IMR-90 (cell line): ENCODE measurements at regions not wholly inside any gene's neighbourhood (a gene's known extent, or its start where the extent isn't known, plus 50 kb on each side); places are given as distances from the start of the nearest gene placed in this dataset.
"Not testable (repeated sequence)": the region's sequence is repeated elsewhere in the genome, so short reads cannot be mapped to it uniquely, and the experiment has no call there.

ENCODE experiments used
- ATAC-seq: fragments of 200-7000 bp; cut with Tn5 transposase; 2 replicates; pipeline ENCODE4 v1.9.1; 2020; ENCODE audit warnings: low read depth, mild to moderate bottlenecking, moderate library complexity
- BruUV-seq: library from RNA; stranded (reverse); fragments of 400-500 nt; replicated peaks from 2 replicates; lab custom pipeline; 2021; lab: Mats Ljungman, UMichigan
- CTCF ChIA-PET: fragments of 300-600 bp; formaldehyde crosslinking; extraction: SDS; loops from one replicate; lab custom pipeline; 2021; ENCODE audit warnings: antibody characterized with exemption; lab: Yijun Ruan, JAX
- POLR2A ChIA-PET: fragments of 300-600 bp; sonication (Branson Sonifier 250); formaldehyde crosslinking; loops from one replicate; lab custom pipeline; 2022; ENCODE audit warnings: antibody characterized with exemption; ENCODE audit not compliant: unreplicated experiment; lab: Charles Lee
- DNase-seq: peaks from one replicate; pipeline ENCODE4 v3.0.0; 2013
- H2AFZ ChIP-seq: replicated peaks from 2 replicates; pipeline ENCODE3; 2013; ENCODE audit warnings: low read length, mild to moderate bottlenecking; ENCODE audit not compliant: poor library complexity
- H2AK5ac ChIP-seq: 2 replicates; pipeline ENCODE4 v1.6.1; 2013; ENCODE audit warnings: low read depth, low read length, inconsistent platforms
- H2AK9ac ChIP-seq: replicated peaks from 2 replicates; pipeline ENCODE3; 2013; ENCODE audit warnings: mild to moderate bottlenecking, low read depth, low read length, moderate library complexity; ENCODE audit not compliant: poor library complexity
- H2BK120ac ChIP-seq: 2 replicates; pipeline ENCODE4 v1.6.1; 2013; ENCODE audit warnings: low read depth, low read length, inconsistent platforms
- H2BK15ac ChIP-seq: 3 replicates; pipeline ENCODE4 v1.6.1; 2013; ENCODE audit warnings: low read depth, low read length, inconsistent platforms
- H2BK20ac ChIP-seq: 2 replicates; pipeline ENCODE4 v1.6.1; 2013; ENCODE audit warnings: low read depth, mild to moderate bottlenecking, inconsistent platforms, low read length, moderate library complexity
- H2BK5ac ChIP-seq: 2 replicates; pipeline ENCODE4 v1.6.1; 2013; ENCODE audit warnings: mild to moderate bottlenecking, low read depth, low read length, inconsistent platforms; ENCODE audit not compliant: poor library complexity, severe bottlenecking
- H3K14ac ChIP-seq: replicated peaks from 2 replicates; pipeline ENCODE4 v1.6.1; 2013; ENCODE audit warnings: low read depth, low read length, inconsistent platforms
- H3K18ac ChIP-seq: 2 replicates; pipeline ENCODE4 v1.6.1; 2013; ENCODE audit warnings: low read depth, low read length, control low read depth
- H3K23ac ChIP-seq: 2 replicates; pipeline ENCODE4 v1.6.1; 2013; ENCODE audit warnings: low read depth, low read length, inconsistent platforms
- H3K27ac ChIP-seq: 2 replicates; pipeline ENCODE4 v1.5.1; 2013; ENCODE audit warnings: mild to moderate bottlenecking, control low read depth, low read length; ENCODE audit not compliant: insufficient read depth
- H3K27me3 ChIP-seq: 2 replicates; pipeline ENCODE4 v1.6.1; 2013; ENCODE audit warnings: low read length; ENCODE audit not compliant: control insufficient read depth, insufficient read depth
- H3K36me3 ChIP-seq: 2 replicates; pipeline ENCODE4 v1.6.1; 2013; ENCODE audit warnings: low read length, mixed read lengths; ENCODE audit not compliant: control insufficient read depth, insufficient read depth
- H3K4ac ChIP-seq: 2 replicates; pipeline ENCODE4 v1.6.1; 2013; ENCODE audit warnings: low read depth, low read length, inconsistent platforms
- H3K4me1 ChIP-seq: 2 replicates; pipeline ENCODE4 v1.6.1; 2013; ENCODE audit warnings: low read length, mixed read lengths; ENCODE audit not compliant: control insufficient read depth, insufficient read depth
- H3K4me2 ChIP-seq: 2 replicates; pipeline ENCODE4 v1.6.1; 2013; ENCODE audit warnings: low read depth, mild to moderate bottlenecking, control low read depth, low read length, moderate library complexity
- H3K4me3 ChIP-seq: 2 replicates; pipeline ENCODE4 v1.5.1; 2013; ENCODE audit warnings: low read depth, mild to moderate bottlenecking, control low read depth, low read length, moderate library complexity; ENCODE audit not compliant: insufficient read depth
- H3K56ac ChIP-seq: 2 replicates; pipeline ENCODE4 v1.6.1; 2013; ENCODE audit warnings: low read length, inconsistent platforms; ENCODE audit not compliant: insufficient read depth; ENCODE audit errors: extremely low read depth
- H3K79me1 ChIP-seq, 2 experiments: 2 replicates each; pipeline ENCODE4 v1.6.1; 2013; ENCODE audit warnings: low read length in 2 of 2, inconsistent platforms in 1 of 2, low read depth in 1 of 2
- H3K9ac ChIP-seq: 2 replicates; pipeline ENCODE4 v1.6.1; 2013; ENCODE audit warnings: low read depth, low read length, control low read depth
- H3K9me1 ChIP-seq: 2 replicates; pipeline ENCODE4 v1.6.1; 2013; ENCODE audit warnings: low read length, inconsistent platforms; ENCODE audit not compliant: insufficient read depth
- H3K9me3 ChIP-seq: 2 replicates; pipeline ENCODE4 v1.6.1; 2013; ENCODE audit warnings: low read length; ENCODE audit not compliant: control insufficient read depth, insufficient read depth
- H4K20me1 ChIP-seq: 2 replicates; pipeline ENCODE4 v1.6.1; 2013; ENCODE audit warnings: low read length, inconsistent platforms; ENCODE audit not compliant: insufficient read depth
- H4K5ac ChIP-seq: 2 replicates; pipeline ENCODE4 v1.6.1; 2013; ENCODE audit warnings: mild to moderate bottlenecking, low read depth, low read length, control low read depth
- H4K8ac ChIP-seq, 2 experiments: 2 replicates each; pipeline ENCODE4 v1.6.1; 2013; ENCODE audit warnings: low read depth in 2 of 2, low read length in 2 of 2, control low read depth in 1 of 2, inconsistent platforms in 1 of 2
- H4K91ac ChIP-seq: 2 replicates; pipeline ENCODE4 v1.6.1; 2013; ENCODE audit warnings: low read depth, low read length, inconsistent platforms; ENCODE audit not compliant: insufficient read depth
- CEBPB ChIP-seq: IDR thresholded peaks from 2 replicates; pipeline ENCODE4 v1.6.1; 2012; ENCODE audit warnings: low read depth, low read length, improper control_type of control experiment
- CHD1 ChIP-seq: IDR thresholded peaks from 2 replicates; pipeline ENCODE4 v1.6.1; 2012; ENCODE audit warnings: low read depth, low read length, improper control_type of control experiment
- MAZ ChIP-seq: IDR thresholded peaks from 2 replicates; pipeline ENCODE4 v1.6.1; 2012; ENCODE audit warnings: low read depth, mild to moderate bottlenecking, low read length, improper control_type of control experiment, moderate library complexity, borderline replicate concordance
- RCOR1 ChIP-seq: IDR thresholded peaks from 2 replicates; pipeline ENCODE4 v1.6.1; 2012; ENCODE audit warnings: mild to moderate bottlenecking, low read length, improper control_type of control experiment; ENCODE audit not compliant: insufficient replicate concordance
- RFX5 ChIP-seq: IDR thresholded peaks from 2 replicates; pipeline ENCODE4 v1.8.0; 2012; ENCODE audit warnings: low read depth, mild to moderate bottlenecking, low read length, moderate library complexity
- SMC3 ChIP-seq: fragments of 150-350 bp; IDR thresholded peaks from 2 replicates; pipeline ENCODE4 v1.6.1; 2016; ENCODE audit warnings: low read depth, mild to moderate bottlenecking, antibody characterized with exemption, low read length, moderate library complexity
- WGBS, 2 experiments: methylation state at CpG; one replicate each; pipeline versions ENCODE4 v1.1.5 to v1.1.7; 2013; ENCODE audit warnings: missing lambda C conversion rate in 2 of 2; ENCODE audit not compliant: insufficient read length in 1 of 2; ENCODE audit errors: extremely low coverage in 2 of 2; 5-methylcytosine and 5-hydroxymethylcytosine counted together
- dilution Hi-C: fragments of 300-500 bp; cut with HindIII; formaldehyde crosslinking; loops from one replicate; pipeline ENCODE4 v1.14.3; 2018; ENCODE audit warnings: low sequenced_read_pairs; ENCODE audit not compliant: unreplicated experiment
- in situ Hi-C: fragments of 300-500 bp; cut with MboI; formaldehyde crosslinking; loops from 3 replicates; pipeline ENCODE4 v1.14.3; 2019; ENCODE audit warnings: low sequenced_read_pairs, inconsistent platforms, mixed read lengths
- intact Hi-C: fragments of 100-400 bp; cut with micrococcal nuclease; formaldehyde crosslinking; loops from 2 replicates; pipeline ENCODE4 v1.10.0; 2022
- TF ChIP-seq, protein P1 (sequence below): conservative IDR thresholded peaks from 2 replicates; pipeline ENCODE4 v1.5.1; 2012; ENCODE audit warnings: mild to moderate bottlenecking, low read depth, low read length, improper control_type of control experiment

- dilution Hi-C loops (no loop called here), in situ Hi-C loops (no loop called here), intact Hi-C loops (no loop called here)
- Histone ChIP-seq H2BK15ac (no peak overlapping the region), H3K4ac (no peak overlapping the region), H2BK20ac (no peak overlapping the region), H2AK9ac (no peak overlapping the region), H3K23ac (no peak overlapping the region), H3K14ac (no peak overlapping the region), H3K4me2 (no peak overlapping the region), H2AFZ (no peak overlapping the region), H3K27me3 (peaks cover 4% of the 10 kb centered on the region), H2BK120ac (no peak overlapping the region), H4K91ac (no peak overlapping the region), H3K9me3 (no peaks in the 10 kb centered on the region; the same call in 1 of the 2 replicates), H3K56ac (no peak overlapping the region), H3K4me3 (no peak overlapping the region), H3K27ac (no peak overlapping the region), H2AK5ac (no peak overlapping the region), H3K79me1 (no peaks in the 10 kb centered on the region), H3K9me1 (no peaks in the 10 kb centered on the region), H4K8ac (no peak overlapping the region), H3K4me1 (no peaks in the 10 kb centered on the region), H4K5ac (no peak overlapping the region), H3K9ac (no peak overlapping the region), H3K18ac (no peak overlapping the region), H3K36me3 (no peaks in the 10 kb centered on the region), H2BK5ac (no peak overlapping the region), H4K20me1 (no peaks in the 10 kb centered on the region)
- TF ChIP-seq CHD1 (no peak), MAZ (no peak), RFX5 (no peak), RCOR1 (no peak), SMC3 (no peak), CEBPB (no peak)
- TF ChIP-seq, protein P1, sequence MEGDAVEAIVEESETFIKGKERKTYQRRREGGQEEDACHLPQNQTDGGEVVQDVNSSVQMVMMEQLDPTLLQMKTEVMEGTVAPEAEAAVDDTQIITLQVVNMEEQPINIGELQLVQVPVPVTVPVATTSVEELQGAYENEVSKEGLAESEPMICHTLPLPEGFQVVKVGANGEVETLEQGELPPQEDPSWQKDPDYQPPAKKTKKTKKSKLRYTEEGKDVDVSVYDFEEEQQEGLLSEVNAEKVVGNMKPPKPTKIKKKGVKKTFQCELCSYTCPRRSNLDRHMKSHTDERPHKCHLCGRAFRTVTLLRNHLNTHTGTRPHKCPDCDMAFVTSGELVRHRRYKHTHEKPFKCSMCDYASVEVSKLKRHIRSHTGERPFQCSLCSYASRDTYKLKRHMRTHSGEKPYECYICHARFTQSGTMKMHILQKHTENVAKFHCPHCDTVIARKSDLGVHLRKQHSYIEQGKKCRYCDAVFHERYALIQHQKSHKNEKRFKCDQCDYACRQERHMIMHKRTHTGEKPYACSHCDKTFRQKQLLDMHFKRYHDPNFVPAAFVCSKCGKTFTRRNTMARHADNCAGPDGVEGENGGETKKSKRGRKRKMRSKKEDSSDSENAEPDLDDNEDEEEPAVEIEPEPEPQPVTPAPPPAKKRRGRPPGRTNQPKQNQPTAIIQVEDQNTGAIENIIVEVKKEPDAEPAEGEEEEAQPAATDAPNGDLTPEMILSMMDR, result no peak
- WGBS, 2 experiments, result no CpG with 5 or more reads among the region's 2 CpGs
- ChIA-PET POLR2A (interaction anchor here (0.6 kb wide), 1 partner anchor 191 kb away, joined by 6 read pairs; no protein-coding TSS in a partner anchor), CTCF (no interaction called here)
- no TSS peak for BruUV-seq
- DNase-seq, result no peak
- ATAC-seq, result no peak
Measured at GRCh38 chr6:157748839-157749571, 74.0 kb upstream of the SNX9 start.

GRCh38 chr6:157750973-157751372 is 72.1 kb upstream of the SNX9 start:
- H2AK9ac ChIP-seq, H3K14ac ChIP-seq, H3K4me1 ChIP-seq, H3K9ac ChIP-seq, H4K91ac ChIP-seq, H4K20me1 ChIP-seq, H3K9me3 ChIP-seq, H3K4me2 ChIP-seq, ATAC-seq, H3K27me3 ChIP-seq, H4K5ac ChIP-seq, H3K18ac ChIP-seq, CTCF ChIA-PET, H2BK5ac ChIP-seq, H3K27ac ChIP-seq, dilution Hi-C loops, H2AFZ ChIP-seq, POLR2A ChIA-PET, BruUV-seq, H2AK5ac ChIP-seq, H3K36me3 ChIP-seq, H3K56ac ChIP-seq, H3K79me1 ChIP-seq, H2BK20ac ChIP-seq, H3K9me1 ChIP-seq, H3K4me3 ChIP-seq, H2BK120ac ChIP-seq, H3K23ac ChIP-seq, H2BK15ac ChIP-seq, DNase-seq, H3K4ac ChIP-seq, H4K8ac ChIP-seq, in situ Hi-C loops: not testable (repeated sequence)
- intact Hi-C loops, result loop anchor here (10.0 kb wide), 1 partner anchor 86 kb away; no protein-coding TSS in a partner anchor
- no CpG with 5 or more reads among the region's 3 CpGs for WGBS, 2 experiments
